H1 (cell line): ENCODE measurements at regions not wholly inside any gene's neighbourhood (a gene's known extent, or its start where the extent isn't known, plus 50 kb on each side); places are given as distances from the start of the nearest gene placed in this dataset.

Experiments used
- HDAC6 ChIP-seq: IDR thresholded peaks from one replicate; pipeline ENCODE4 v1.7.1; 2012; ENCODE audit warnings: low read depth, mild to moderate bottlenecking, inconsistent platforms, low read length, moderate library complexity
- SIRT6 ChIP-seq: IDR thresholded peaks from one replicate; pipeline ENCODE4 v1.7.1; 2012; ENCODE audit warnings: low read length, inconsistent platforms

DNA sequence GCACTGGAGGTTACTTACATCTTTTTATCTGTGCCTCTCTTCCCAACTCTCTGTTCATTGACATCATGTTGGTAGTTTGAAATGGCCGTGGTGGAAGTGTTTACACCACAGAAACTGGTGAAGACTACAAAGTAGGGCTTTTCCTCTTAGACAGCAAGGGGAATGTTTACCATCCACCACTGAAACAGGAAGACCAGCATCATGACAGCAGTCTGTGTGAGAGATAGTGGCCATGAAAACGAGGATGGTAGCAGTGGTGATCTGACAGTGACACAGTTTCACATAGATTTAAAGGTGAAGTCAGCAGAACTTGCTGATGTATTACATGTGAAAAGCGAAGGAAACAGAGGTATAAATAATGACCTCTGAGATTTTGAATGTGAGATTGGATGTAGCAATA lies 115.7 kb downstream of the CCDC71L start (continued):
- TF ChIP-seq SIRT6: no peak
- TF ChIP-seq HDAC6: no peak
- TF ChIP-seq, all 59 proteins: peak for 0
